ENCODE measurements at regions not wholly inside any gene's neighbourhood (a gene's known extent, or its start where the extent isn't known, plus 50 kb on each side); places are given as distances from the start of the nearest gene placed in this dataset.
A peak's percentile ranks its signal among the peaks of the same experiment; 100 is the strongest.
"Not testable (repeated sequence)": the region's sequence is repeated elsewhere in the genome, so short reads cannot be mapped to it uniquely, and the experiment has no call there.

DNA sequence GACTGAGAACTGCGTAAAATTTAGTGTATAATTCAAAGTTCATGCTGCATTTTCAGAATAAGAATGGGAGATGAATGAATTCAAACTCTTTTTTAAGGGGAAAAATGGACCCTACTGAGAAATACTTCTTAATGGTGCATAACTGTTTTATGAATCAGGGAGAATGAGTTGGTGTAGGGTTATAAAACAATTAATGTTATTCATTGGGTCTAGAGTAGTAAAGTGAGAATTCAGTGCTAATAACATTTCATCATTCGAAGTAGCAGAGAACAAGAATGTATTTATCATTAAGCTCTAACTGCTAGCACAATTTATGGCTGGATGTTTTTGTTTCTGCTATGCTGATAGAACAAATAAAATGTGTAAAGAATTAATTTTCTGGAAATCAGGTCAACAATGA, 310.2 kb downstream of the SLITRK5 start:
- no peak for DNase-seq (ENCODE audit: low read depth)

DNA sequence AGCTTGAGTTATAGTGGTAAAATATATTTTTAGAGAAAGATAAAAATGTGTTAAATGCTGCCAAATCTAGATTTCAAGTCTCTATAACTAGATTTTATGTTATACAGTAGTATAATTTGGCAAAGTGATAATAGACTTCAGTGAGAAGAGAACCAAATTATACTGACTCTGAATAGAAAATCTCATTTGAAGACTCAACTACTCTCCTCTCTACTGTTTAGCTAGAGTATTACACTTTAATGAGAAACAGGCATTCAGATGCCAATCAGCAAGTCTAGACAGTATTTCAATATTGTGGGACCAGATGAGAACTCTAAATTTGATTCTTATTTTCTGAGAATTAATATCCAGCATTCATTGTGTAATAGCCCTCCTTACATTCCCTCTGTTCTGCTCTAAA, 311.2 kb downstream of the SLITRK5 start:
- DNase-seq (ENCODE audit: low read depth): no peak

DNA sequence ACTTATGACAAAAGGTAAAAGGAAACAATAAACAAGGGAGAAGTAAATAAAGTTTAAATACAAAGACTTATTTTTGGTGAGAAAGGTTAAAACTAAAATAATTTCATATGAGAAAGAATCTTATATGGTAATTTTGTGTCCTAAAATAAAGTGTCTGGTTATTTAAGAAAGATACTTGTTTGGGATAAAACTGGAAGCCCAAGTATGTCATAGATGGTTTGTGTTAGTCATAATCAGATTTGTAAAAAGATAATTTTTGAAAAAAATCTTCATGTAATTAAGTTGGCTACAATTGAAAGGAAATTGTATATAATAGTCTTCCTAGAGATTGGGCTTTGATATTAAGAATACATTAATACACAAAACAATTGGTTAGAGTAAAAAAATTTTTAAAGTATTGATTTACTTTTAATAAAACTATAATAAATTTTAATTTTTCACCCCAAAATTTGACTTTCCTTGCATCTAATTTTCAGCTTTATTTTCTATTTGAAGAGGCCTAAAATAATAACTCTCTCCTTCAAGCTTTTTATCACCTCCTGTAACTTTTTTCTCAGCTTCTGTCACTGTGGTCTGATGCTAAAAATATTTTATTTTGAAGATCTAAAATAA, 315.6 kb downstream of the SLITRK5 start:
- DNase-seq (ENCODE audit: low read depth): no peak

DNA sequence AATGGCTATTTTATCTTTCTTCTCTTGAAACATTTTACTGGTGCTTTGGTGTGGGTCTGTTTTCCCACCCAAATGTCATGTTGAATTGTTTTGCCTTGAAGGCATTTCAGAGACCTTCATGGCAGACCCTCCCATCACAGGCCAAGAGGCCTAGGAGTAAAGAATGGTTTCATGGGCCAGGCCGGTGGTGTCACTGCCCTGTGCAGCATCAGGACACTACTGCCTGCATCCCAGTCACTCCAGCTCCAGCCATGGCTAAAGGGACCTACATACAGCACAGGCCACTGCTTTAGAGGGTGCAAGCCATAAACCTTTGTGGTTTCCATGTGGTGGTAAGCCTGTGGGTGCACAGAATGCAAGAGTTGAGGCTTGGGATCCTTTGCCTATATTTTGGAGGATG, 326.9 kb downstream of the SLITRK5 start:
- no peak for DNase-seq (ENCODE audit: low read depth)

DNA sequence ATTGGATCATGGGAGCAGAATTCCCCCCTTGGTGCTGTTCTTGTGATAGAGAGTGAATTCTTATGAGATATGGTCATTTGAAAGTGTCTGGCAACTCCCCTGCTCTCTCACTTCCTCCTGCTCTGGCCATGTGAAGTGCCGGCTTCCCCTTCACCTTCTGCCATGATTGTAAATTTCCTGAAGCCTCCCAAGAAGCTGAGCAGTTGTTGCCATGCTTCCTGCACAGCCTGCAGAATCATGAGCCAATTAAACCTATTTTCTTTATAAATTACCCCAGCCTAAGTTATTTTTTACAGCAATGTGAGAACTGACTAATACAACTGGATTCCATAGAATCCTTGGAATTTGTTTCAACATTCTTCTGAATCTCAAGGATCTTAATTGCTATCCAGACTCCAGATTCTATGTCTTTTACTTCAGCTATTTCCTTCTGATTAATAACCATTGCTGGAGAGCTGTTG, 328.1 kb downstream of the SLITRK5 start:
- peak; percentile 74 for DNase-seq (ENCODE audit: low read depth)

DNA sequence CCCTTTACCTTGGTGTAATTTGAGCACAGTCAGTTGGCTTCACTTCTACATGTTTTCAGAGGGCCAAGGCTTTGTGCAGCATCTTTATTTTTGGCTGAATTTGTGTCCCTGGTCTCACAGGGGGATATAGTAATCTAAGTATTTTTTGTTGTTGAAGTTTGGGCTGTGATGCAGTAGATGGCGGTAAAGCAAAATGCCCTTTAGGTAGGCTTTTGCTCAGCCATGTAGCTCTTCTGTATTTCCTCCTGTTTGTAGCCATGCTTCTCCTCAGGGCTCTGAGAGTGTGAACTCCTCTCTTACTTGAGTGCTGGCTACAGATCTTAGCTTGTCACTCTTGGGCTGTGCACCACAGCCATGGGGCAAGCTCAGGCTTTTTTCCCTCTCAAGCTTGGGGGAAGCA, 328.6 kb downstream of the SLITRK5 start:
- peak; percentile 31 for DNase-seq (ENCODE audit: low read depth)

DNA sequence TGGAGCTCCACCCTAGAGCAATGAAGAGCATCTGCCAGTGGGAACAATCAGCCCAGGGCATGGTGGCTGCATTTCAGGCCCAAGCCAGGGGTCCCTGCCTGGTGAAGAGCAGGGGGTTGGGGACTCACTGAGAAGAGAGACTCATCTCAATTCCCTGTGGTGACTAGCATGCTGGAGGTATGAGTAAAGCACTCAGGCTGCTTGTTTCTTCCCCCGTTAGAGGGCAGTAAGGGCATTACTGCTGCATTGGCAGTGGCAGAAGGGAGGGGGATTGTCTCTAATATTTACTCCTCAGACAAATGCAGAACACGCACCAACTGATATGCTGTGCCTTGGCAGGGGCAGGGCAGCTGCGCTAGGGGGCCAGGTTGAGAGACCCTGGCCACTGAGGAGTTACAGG, 329.1 kb downstream of the SLITRK5 start:
- peak; percentile 43 for DNase-seq (ENCODE audit: low read depth)

DNA sequence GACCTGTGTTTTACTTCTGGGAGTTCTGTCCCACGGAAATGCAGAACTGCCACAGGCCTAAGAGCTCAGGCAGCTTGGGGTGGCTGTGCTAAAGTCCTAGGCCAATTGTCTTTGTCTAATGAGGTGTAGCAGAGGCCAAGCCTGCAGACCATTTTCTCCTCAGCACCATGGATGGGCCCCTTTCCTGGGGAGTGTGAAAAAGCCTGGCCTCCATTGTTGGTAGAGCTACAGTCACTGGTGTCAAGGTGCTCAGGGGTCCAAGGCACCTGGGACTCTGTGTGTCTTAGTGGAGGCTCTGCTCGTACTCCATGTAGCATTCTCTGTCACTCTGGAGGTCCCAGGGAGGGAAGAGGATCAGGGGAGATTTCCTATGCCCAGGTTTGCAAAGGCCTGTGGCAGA, 329.6 kb downstream of the SLITRK5 start:
- DNase-seq (ENCODE audit: low read depth): no peak

DNA sequence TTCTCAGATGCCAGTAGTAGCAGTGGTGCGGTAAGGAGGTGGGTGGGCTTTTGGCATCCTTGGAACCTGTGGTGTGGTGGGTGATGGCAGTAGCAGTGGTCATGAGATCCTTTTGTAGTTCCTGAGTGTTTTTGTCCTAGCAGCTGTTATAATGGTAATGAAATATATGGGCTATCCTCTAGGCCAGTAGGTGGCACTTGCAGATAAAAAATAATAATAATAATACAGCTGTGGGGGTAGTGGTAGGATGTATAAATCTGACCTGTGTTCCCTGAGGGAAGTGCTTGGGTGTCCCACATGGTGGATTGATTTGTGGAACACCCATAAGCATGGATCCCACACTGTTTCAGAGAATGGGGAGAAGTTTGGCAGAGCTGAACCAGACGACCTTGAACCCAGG, 334.0 kb downstream of the SLITRK5 start:
- peak; percentile 32 for DNase-seq (ENCODE audit: low read depth)

DNA sequence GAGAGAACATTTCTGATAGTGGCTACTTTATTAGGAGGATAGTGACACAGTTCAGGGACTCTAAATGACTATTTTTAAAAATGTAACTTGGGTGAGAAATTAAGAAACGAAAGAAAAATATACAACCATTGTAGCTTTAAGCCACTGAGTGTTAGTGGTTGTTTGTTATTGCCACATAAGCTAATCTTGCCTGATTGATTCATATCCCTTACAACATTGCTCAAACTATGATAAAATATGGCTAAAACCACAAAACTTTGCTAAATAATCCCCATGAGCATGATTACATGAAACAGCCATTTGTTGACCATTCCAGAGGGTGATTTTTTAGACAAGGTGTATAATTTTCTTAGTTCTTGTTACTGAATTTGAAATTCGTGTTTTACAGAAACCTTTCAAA, 343.4 kb downstream of the SLITRK5 start:
- DNase-seq (ENCODE audit: low read depth): peak; percentile 89

DNA sequence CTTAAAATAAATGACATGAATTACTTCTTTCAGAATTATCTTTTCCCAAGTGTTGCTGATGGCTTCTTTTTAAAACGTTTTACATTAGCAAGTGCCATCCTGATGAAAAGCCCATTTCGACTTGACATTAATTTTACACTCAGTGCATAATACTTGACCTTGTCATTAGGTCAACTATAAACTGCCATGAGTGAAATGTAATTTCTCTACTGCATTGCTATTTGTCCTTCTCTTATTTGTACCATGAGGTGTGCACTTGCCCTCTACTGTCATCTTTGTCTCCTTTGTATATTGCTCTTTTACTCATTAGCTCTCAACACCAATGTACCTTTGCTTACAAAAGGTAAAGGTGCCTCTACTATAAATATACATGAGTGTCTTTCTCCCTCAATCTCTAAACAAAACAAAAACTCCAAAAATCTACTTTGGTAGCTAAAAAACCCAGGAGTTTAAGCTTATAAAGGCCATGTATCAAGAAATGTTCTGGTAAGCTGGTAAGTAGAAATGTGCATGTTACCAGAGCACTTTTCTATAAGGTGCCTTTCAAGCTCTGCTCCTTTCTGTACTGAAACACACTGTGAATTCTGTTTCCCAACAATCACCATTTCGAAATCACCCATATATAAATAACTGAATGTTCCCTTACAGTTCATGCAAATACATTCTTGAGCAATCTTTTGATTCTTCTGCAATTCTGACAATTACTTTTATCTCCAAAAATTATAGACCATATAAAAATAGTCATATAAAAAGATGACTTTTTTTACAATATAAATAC, 351.4 kb downstream of the SLITRK5 start:
- peak; percentile 85 for DNase-seq (ENCODE audit: low read depth)

DNA sequence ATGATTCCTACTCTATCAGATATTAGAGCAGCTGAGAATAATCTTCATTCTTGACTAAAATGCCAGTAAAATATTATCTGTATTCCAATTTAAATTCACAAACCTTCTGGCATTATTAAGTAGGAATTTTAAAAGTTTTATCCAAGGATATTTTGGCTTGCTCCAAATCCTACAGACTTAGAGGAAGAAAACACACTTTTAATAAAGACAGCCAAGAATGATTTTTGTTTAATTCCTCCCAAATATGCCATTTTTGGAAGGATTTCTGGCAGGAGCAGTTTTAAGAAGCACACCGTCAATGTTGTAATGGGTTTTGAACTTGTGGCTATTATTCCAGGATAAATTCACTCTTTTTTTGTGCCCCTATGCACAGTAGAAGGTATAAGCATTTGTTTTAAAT, 355.1 kb downstream of the SLITRK5 start:
- DNase-seq (ENCODE audit: low read depth): no peak

DNA sequence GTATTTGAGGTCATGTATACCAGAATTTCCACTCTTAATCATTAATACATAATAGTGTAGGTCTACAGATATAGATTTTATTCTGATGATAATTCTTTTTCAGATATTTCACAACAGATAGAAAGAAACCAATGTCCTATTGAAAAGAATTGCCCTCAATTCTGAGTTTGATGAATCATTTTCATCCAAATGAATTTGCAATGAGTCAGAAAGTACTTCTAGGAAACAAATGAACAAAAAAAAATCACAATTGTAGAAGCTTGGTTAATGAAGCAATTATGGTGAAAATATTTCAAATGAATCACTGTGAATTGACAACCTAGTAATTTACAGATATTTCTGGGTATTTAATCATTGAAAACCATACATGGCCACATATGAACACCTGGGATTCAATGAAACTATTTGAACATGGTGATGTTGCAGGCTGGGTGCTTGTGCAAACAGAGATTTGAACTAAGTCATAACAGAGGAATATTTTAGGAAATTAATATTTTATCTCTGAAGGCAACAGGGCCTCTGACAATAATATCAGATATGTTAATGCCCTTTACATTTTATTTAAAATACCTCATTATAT, 360.9 kb downstream of the SLITRK5 start:
- peak; percentile 48 for DNase-seq (ENCODE audit: low read depth)

DNA sequence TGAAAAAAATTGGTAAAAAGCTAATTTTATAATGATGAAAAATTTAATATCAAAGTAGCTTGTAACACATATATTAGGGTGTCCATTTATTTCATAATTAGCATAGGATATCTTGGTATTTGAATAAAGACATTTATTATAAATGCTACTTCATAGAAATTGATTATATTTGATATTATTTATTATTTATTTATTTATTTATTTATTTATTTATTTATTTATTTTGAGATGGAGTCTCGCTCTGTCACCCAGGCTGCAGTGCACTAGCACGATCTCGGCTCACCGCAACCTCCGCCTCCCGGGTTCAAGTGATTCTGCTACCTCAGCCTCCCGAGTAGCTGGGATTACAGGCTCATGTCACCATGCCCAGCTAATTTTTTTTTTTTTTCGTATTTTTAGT, 365.0 kb downstream of the SLITRK5 start:
- not testable (repeated sequence) for DNase-seq (ENCODE audit: low read depth)

DNA sequence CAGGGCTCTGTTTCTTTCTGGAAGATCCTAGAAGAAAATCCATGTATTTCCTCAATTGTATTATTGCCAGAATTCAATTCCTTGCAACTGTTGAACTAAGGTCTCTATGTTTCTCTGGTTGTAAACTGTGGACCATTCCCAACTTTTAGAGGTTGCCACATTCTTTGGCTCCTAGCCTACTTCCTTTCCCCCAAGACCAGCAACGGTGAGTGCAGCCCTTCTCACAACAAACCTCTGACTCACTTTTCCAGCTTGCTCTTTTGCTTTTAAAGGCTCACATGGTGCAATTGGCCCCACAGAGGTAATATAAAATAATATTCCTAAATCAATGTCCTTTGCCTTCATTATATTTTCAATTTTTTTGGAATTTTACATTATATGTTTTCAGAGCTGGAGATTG, 371.3 kb downstream of the SLITRK5 start:
- peak; percentile 40 for DNase-seq (ENCODE audit: low read depth)

DNA sequence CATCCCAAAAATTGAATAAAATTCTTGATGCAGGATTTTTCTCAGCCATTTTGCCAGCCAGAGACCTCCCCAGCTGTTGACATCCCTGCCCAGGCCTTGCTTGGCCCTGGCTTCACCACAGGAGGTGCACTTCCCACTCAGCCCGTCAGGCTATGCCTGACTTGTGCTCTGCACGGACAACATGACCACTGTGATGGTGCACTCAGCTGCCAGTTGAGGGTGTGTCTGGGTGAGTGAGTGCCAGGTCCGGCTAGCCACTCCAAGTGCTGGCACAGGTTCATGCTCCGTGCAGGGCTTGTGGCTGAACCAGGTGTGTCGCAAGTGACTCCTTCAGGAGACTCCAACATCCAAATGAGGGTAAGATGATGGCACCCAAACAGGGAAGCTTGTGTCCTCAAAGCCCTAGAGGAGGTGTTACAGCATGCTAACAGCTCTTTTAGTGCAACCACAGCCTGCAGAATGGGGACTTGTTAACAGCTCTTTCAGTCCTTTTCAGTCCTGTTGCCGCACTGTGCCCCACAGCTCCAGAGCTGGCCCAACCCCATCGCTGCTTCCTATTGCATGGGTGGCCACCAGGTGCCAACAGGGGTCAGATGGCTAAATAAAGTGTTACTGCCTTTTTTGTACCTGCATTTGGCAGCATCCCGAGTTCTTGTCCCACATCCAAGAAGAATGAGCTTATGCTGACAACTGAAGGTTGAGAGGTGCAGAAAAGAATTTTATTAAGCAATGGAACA, 380.7 kb downstream of the SLITRK5 start:
- DNase-seq (ENCODE audit: low read depth): no peak

DNA sequence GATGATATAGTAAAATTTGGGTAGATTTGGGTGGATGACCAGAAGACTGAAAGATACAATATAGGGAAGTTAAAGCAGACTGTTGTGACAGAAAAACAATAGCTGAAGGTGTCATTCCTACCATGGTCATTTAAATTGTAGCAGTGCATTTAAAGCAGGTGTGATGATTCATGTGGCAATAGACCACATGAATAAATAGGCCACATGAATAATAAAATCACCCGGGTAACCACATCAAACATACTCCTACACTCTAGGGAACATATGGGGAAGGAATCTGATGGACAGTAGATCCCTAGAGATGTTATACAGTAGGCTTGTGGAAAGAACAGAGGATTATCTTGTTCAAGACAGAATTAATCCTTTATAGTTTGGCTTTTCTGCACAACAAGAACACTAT, 392.6 kb downstream of the SLITRK5 start:
- no peak for DNase-seq (ENCODE audit: low read depth)

DNA sequence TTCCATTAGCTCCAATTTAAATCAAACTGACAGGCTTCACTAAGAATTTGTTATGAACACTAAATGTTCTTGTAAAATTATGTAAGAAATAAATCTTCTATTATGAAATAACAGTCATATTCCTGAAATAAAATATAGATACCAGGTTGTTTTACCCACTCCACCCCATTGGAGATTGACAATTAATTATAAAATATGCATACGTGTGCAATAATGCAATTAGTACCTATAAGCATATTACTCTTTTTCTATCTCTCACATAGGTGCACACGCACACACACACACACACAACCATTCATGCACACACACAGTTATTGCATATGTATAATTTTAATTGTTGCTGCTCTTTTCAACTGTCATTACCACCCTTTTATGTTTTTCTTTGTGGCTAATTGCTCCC, 395.7 kb downstream of the SLITRK5 start:
- DNase-seq (ENCODE audit: low read depth): no peak

DNA sequence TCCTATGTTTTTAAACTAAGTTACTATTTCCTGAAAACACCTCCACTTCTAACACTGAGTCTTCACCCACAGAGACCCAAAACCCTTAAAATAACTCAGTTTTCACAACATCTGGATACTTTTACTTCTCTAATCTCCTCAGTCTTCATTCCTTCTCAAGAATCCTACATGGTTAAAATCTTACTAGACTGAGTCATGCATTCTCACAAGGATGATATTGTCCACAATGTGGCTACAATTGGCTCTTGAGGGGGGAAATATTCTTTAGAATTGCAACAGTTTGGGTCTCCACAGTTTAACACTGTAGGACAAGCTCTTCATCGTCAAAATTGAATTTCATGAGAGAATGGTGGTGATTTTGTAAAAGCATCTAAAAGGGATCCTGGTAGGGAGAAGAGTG, 397.1 kb downstream of the SLITRK5 start:
- peak; percentile 73 for DNase-seq (ENCODE audit: low read depth)

DNA sequence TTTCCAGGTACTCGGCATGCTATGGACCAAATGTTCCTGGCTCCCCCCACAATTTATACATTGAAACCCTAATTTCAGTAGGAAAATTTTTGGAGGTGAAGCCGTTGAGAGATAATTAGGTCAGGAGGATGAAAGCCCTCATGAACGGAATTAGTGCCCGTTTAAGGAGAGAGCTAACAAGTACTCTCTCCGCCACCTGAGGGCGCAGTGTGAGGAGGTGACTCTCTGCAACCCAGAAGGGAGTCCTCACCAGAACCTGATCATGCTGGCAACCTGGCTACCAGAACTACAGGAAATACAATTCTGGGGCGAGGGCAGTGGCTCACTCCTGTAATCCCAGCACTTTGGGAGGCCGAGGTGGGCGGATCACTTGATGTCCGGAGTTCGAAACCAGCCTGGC, 397.8 kb downstream of the SLITRK5 start:
- DNase-seq (ENCODE audit: low read depth): no peak

DNA sequence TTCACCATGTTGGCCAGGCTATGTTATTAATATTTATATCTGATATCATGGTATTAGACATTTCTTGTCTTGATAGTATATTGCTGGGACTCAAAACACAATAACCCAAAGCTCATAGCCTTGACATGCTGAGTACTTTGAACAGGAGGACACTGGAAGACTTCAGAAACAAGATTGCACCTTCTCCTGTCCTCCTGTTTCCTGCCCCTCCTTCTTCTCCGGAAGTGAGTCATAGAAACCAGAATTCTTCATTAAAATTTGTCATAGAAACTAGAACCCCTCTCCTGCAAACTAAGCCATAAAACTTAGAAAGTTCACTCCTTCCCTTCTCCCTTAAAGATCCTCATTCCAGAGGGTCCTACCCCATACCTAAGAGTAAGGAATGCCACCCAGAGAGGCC, 400.2 kb downstream of the SLITRK5 start:
- no peak for DNase-seq (ENCODE audit: low read depth)

DNA sequence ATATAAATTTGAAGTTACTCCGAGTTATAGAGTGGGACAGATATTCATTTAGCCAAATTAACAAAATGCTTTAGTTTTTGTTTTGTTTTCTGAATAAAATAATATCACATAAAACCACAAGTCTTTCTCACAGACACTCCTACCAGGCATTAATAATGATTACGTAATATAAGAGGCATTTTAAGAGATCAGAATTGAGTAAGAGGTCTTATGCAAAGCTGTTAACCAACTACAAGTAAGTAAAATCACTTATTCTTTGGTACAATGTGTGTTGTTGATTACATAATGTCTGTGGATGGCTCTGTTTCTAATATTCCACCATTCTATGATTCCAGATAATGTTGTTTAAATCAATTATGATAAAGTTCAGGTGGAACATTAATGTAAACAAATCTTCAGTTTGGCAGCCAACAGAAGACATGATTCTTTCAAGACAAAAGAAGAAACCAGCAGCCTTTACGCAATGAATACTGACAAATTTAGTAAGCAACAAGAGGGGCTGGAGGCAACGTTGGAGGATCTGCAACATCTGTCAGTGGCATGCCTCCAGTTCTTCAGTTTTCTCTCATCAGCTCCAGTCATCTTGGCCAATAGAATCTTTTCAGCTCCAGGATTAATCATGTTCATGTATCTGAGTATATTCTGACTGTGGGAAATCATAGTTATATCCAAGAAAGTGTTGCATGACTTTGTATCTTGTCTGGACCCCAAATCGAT, 403.8 kb downstream of the SLITRK5 start:
- DNase-seq (ENCODE audit: low read depth): peak; percentile 88

Measured in amniotic epithelial cell (primary cell).